Thyroid gland (tissue), 4 donors: ENCODE measurements at regions not wholly inside any gene's neighbourhood (a gene's known extent, or its start where the extent isn't known, plus 50 kb on each side); places are given as distances from the start of the nearest gene placed in this dataset.

Experiments
- DNase-seq, 2 donors: peaks; one replicate each; pipeline ENCODE4 v3.0.0-alpha.2; 2019
- H3K27ac ChIP-seq, 3 donors: fragments of 200-600 bp; sonication (generic); 1 replicate in 2 of 3; 2 replicates in 1 of 3; pipeline ENCODE4 v1.5.1; 2016 to 2019; ENCODE audit warnings: mild to moderate bottlenecking in 1 of 3, moderate library complexity in 1 of 3
- H3K27me3 ChIP-seq: fragments of 200-600 bp; sonication (generic); one replicate; pipeline ENCODE4 v1.5.1; 2019
- H3K36me3 ChIP-seq, 2 donors: fragments of 200-600 bp; sonication (generic); one replicate each; pipeline ENCODE4 v1.5.1; 2016 to 2019
- H3K4me1 ChIP-seq, 2 donors: fragments of 200-600 bp; sonication (generic); one replicate each; pipeline ENCODE4 v1.5.1; 2017 to 2019
- H3K4me3 ChIP-seq, 3 donors: fragments of 200-600 bp; sonication (generic); replicated peaks in 1 of 3; 1 replicate in 2 of 3; 2 replicates in 1 of 3; pipeline ENCODE4 v1.5.1; 2016; ENCODE audit warnings: mild to moderate bottlenecking in 1 of 3
- H3K9me3 ChIP-seq: fragments of 200-600 bp; sonication (generic); one replicate; pipeline ENCODE4 v1.5.1; 2017
- CTCF ChIP-seq, 6 experiments: fragments of 200-600 bp in 3 of 6; fragments of 450-650 bp in 3 of 6; sonication (generic) in 3 of 6; IDR thresholded peaks; one replicate each; pipeline ENCODE4 v1.5.1; 2016 to 2019; ENCODE audit warnings: antibody characterized with exemption in 6 of 6, mild to moderate bottlenecking in 2 of 6, inconsistent platforms in 1 of 6, moderate library complexity in 1 of 6
- POLR2A ChIP-seq, 2 donors: fragments of 450-650 bp; IDR thresholded peaks; one replicate each; pipeline ENCODE4 v1.6.1; 2017; ENCODE audit warnings: antibody characterized with exemption in 2 of 2, mild to moderate bottlenecking in 2 of 2, moderate library complexity in 1 of 2
- WGBS, 2 donors: methylation state at CpG; one replicate each; pipeline ENCODE4 v1.1.5; 2017; 5-methylcytosine and 5-hydroxymethylcytosine counted together
- intact Hi-C: fragments of 100-400 bp; cut with DNase I; formaldehyde crosslinking; loops from one replicate; pipeline ENCODE4 v1.15.1; 2023

GRCh38 chr13:50195045-50195444, 179.8 kb downstream of the KCNRG start:
- Histone ChIP-seq H3K36me3 (no peaks in the 10 kb centered on the region), H3K9me3 (no peaks in the 10 kb centered on the region), H3K27me3 (no peaks in the 10 kb centered on the region), H3K27ac (no peak overlapping the region), H3K4me3 (no peak overlapping the region), H3K4me1 (no peaks in the 10 kb centered on the region)
- intact Hi-C loops = no loop called here
- DNase-seq = no peak
- 73 to 74% methylated on average over 4 of the region's 4 CpGs for WGBS, 2 donors
- TF ChIP-seq POLR2A (IDR thresholded peaks at IDR 0.05) (no peak), CTCF (IDR thresholded peaks at IDR 0.05) (no peak)

GRCh38 chr13:50196118-50196517, 180.9 kb downstream of the KCNRG start:
- Histone ChIP-seq H3K9me3 (no peaks in the 10 kb centered on the region), H3K27ac (no peak overlapping the region), H3K4me1 (peaks cover 0 to 9% of the 10 kb centered on the region in 2 donors), H3K27me3 (no peaks in the 10 kb centered on the region), H3K4me3 (no peak overlapping the region), H3K36me3 (no peaks in the 10 kb centered on the region)
- WGBS, 2 donors = 80 to 91% methylated on average over 3 of the region's 3 CpGs
- no peak for DNase-seq
- intact Hi-C loops = no loop called here
- TF ChIP-seq POLR2A (IDR thresholded peaks at IDR 0.05) = no peak
- TF ChIP-seq CTCF (IDR thresholded peaks at IDR 0.05) = no peak

GRCh38 chr13:50197705-50198104, 182.5 kb downstream of the KCNRG start:
- no peaks in the 10 kb centered on the region for H3K36me3 ChIP-seq
- H3K9me3 ChIP-seq = no peaks in the 10 kb centered on the region
- no peak overlapping the region for H3K27ac ChIP-seq
- intact Hi-C loops = no loop called here
- 83 to 86% methylated on average over 2 of the region's 2 CpGs for WGBS, 2 donors
- H3K27me3 ChIP-seq = no peaks in the 10 kb centered on the region
- DNase-seq = no peak
- H3K4me1 ChIP-seq = peaks cover 0 to 11% of the 10 kb centered on the region in 2 donors
- H3K4me3 ChIP-seq = no peak overlapping the region
- TF ChIP-seq POLR2A (IDR thresholded peaks at IDR 0.05) (no peak), CTCF (IDR thresholded peaks at IDR 0.05) (no peak)

- H3K4me1 ChIP-seq = peaks cover 0 to 11% of the 10 kb centered on the region in 2 donors
- 73 to 80% methylated on average over 2 of the region's 2 CpGs for WGBS, 2 donors
- no peaks in the 10 kb centered on the region for H3K36me3 ChIP-seq
- intact Hi-C loops = no loop called here
- H3K27me3 ChIP-seq = no peaks in the 10 kb centered on the region
- no peak for DNase-seq
- no peak overlapping the region for H3K4me3 ChIP-seq
- H3K9me3 ChIP-seq = no peaks in the 10 kb centered on the region
- TF ChIP-seq CTCF (IDR thresholded peaks at IDR 0.05) (no peak), POLR2A (IDR thresholded peaks at IDR 0.05) (no peak)
- no peak overlapping the region for H3K27ac ChIP-seq
These were observed 183.3 kb downstream of the KCNRG start for GRCh38 chr13:50198508-50198907.

- Histone ChIP-seq H3K4me1 (peaks cover 0 to 11% of the 10 kb centered on the region in 2 donors), H3K27ac (peak overlapping the region in 2 of 3 donors; percentile 7 to 15), H3K36me3 (no peaks in the 10 kb centered on the region), H3K4me3 (no peak overlapping the region), H3K27me3 (no peaks in the 10 kb centered on the region), H3K9me3 (no peaks in the 10 kb centered on the region)
- intact Hi-C loops = no loop called here
- no peak for TF ChIP-seq CTCF (IDR thresholded peaks at IDR 0.05)
- TF ChIP-seq POLR2A (IDR thresholded peaks at IDR 0.05) = no peak
- no peak for DNase-seq
- 67 to 85% methylated on average over 3 of the region's 3 CpGs for WGBS, 2 donors
These were observed 185.3 kb downstream of the KCNRG start for GRCh38 chr13:50200569-50200968.
